A549 (cell line): ENCODE measurements at regions not wholly inside any gene's neighbourhood (a gene's known extent, or its start where the extent isn't known, plus 50 kb on each side); places are given as distances from the start of the nearest gene placed in this dataset.

Experiments
- CBX2 ChIP-seq: fragments of 200-600 bp; sonication (generic); IDR thresholded peaks from 2 replicates; pipeline ENCODE4 v1.6.1; 2016; ENCODE audit warnings: low read depth, mild to moderate bottlenecking, borderline replicate concordance
- HDAC2 ChIP-seq: fragments of 200-600 bp; sonication (generic); IDR thresholded peaks from 2 replicates; pipeline ENCODE4 v1.6.1; 2016
- KDM1A ChIP-seq: fragments of 200-600 bp; sonication (generic); IDR thresholded peaks from 2 replicates; pipeline ENCODE4 v1.6.1; 2016; ENCODE audit warnings: low read depth, mild to moderate bottlenecking
- PHF8 ChIP-seq: fragments of 200-600 bp; sonication (generic); IDR thresholded peaks from 2 replicates; pipeline ENCODE4 v1.6.1; 2016; ENCODE audit warnings: low read depth, mild to moderate bottlenecking, antibody characterized with exemption, moderate library complexity, borderline replicate concordance
- RCOR1 ChIP-seq: fragments of 150-350 bp; IDR thresholded peaks from 2 replicates; pipeline ENCODE4 v1.6.1; 2014; ENCODE audit warnings: antibody characterized with exemption, low read length, low read depth
- TF ChIP-seq, protein P1 (sequence below): fragments of >200 bp; sonication (Bioruptor Twin); formaldehyde crosslinking; IDR thresholded peaks from 3 replicates; pipeline ENCODE4 v1.5.1; 2016
- TF ChIP-seq, protein P2 (sequence below): IDR thresholded peaks from 2 replicates; pipeline ENCODE4 v1.6.1; 2012
- TF ChIP-seq, protein P3 (sequence below): fragments of 200-600 bp; sonication (generic); IDR thresholded peaks from 2 replicates; pipeline ENCODE4 v1.6.1; 2016; ENCODE audit warnings: antibody characterized with exemption, mild to moderate bottlenecking, moderate library complexity

DNA sequence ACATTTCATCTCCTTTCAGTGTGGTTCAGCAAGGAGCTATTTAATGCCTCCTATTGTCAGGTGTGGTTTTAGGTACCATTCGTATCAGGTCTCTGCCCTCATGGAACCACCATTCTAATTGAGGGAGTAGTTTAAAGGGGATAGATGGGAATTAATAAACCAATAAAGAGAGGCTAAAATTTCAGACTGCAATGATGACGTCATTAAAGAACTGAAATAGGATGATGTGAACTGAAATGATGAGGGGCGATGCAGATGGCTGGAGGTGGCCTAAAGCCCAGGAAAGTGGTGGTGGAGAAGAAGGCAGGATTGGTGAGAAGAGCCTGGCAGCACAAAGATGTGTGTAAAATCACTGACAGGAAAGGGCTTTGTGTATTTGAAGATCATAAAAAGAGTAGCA, 148.9 kb upstream of the RBFOX1 start:
- TF ChIP-seq, protein P1, sequence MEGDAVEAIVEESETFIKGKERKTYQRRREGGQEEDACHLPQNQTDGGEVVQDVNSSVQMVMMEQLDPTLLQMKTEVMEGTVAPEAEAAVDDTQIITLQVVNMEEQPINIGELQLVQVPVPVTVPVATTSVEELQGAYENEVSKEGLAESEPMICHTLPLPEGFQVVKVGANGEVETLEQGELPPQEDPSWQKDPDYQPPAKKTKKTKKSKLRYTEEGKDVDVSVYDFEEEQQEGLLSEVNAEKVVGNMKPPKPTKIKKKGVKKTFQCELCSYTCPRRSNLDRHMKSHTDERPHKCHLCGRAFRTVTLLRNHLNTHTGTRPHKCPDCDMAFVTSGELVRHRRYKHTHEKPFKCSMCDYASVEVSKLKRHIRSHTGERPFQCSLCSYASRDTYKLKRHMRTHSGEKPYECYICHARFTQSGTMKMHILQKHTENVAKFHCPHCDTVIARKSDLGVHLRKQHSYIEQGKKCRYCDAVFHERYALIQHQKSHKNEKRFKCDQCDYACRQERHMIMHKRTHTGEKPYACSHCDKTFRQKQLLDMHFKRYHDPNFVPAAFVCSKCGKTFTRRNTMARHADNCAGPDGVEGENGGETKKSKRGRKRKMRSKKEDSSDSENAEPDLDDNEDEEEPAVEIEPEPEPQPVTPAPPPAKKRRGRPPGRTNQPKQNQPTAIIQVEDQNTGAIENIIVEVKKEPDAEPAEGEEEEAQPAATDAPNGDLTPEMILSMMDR = no peak
- no peak for TF ChIP-seq CBX2
- TF ChIP-seq RCOR1 = no peak
- no peak for TF ChIP-seq PHF8
- TF ChIP-seq KDM1A = no peak
- TF ChIP-seq HDAC2 = no peak
- TF ChIP-seq, protein P2, sequence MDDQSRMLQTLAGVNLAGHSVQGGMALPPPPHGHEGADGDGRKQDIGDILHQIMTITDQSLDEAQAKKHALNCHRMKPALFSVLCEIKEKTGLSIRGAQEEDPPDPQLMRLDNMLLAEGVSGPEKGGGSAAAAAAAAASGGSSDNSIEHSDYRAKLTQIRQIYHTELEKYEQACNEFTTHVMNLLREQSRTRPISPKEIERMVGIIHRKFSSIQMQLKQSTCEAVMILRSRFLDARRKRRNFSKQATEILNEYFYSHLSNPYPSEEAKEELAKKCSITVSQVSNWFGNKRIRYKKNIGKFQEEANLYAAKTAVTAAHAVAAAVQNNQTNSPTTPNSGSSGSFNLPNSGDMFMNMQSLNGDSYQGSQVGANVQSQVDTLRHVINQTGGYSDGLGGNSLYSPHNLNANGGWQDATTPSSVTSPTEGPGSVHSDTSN = no peak
- TF ChIP-seq, protein P3, sequence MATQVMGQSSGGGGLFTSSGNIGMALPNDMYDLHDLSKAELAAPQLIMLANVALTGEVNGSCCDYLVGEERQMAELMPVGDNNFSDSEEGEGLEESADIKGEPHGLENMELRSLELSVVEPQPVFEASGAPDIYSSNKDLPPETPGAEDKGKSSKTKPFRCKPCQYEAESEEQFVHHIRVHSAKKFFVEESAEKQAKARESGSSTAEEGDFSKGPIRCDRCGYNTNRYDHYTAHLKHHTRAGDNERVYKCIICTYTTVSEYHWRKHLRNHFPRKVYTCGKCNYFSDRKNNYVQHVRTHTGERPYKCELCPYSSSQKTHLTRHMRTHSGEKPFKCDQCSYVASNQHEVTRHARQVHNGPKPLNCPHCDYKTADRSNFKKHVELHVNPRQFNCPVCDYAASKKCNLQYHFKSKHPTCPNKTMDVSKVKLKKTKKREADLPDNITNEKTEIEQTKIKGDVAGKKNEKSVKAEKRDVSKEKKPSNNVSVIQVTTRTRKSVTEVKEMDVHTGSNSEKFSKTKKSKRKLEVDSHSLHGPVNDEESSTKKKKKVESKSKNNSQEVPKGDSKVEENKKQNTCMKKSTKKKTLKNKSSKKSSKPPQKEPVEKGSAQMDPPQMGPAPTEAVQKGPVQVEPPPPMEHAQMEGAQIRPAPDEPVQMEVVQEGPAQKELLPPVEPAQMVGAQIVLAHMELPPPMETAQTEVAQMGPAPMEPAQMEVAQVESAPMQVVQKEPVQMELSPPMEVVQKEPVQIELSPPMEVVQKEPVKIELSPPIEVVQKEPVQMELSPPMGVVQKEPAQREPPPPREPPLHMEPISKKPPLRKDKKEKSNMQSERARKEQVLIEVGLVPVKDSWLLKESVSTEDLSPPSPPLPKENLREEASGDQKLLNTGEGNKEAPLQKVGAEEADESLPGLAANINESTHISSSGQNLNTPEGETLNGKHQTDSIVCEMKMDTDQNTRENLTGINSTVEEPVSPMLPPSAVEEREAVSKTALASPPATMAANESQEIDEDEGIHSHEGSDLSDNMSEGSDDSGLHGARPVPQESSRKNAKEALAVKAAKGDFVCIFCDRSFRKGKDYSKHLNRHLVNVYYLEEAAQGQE = no peak
